H1 (cell line): ENCODE measurements at regions not wholly inside any gene's neighbourhood (a gene's known extent, or its start where the extent isn't known, plus 50 kb on each side); places are given as distances from the start of the nearest gene placed in this dataset.

Experiments used
- CBX5 ChIP-seq: fragments of 300-800, 300-1000 bp; sonication (generic); IDR thresholded peaks from 2 replicates; pipeline ENCODE4 v1.7.1; 2016; ENCODE audit warnings: antibody characterized with exemption, low read length, low read depth
- CTCF ChIP-seq, 3 experiments: IDR thresholded peaks; 1 replicate in 2 of 3; 2 replicates in 1 of 3; pipeline versions ENCODE4 v1.5.1 to v1.6.1; 2011; ENCODE audit warnings: low read length in 3 of 3, mild to moderate bottlenecking in 3 of 3, inconsistent platforms in 2 of 3, low read depth in 1 of 3, moderate library complexity in 1 of 3; ENCODE audit not compliant: insufficient read depth in 1 of 3; ENCODE audit errors: control extremely low read depth in 1 of 3
- EGR1 ChIP-seq: IDR thresholded peaks from 2 replicates; pipeline ENCODE4 v1.6.1; 2011; ENCODE audit warnings: low read depth, low read length, borderline replicate concordance
- KDM1A ChIP-seq: fragments of 200-600, 300-600 bp; sonication (generic); IDR thresholded peaks from 2 replicates; pipeline ENCODE4 v1.7.1; 2016; ENCODE audit warnings: mild to moderate bottlenecking, low read length, borderline replicate concordance
- MAFK ChIP-seq: IDR thresholded peaks from 2 replicates; pipeline ENCODE4 v1.6.1; 2012; ENCODE audit warnings: low read depth, mild to moderate bottlenecking, improper control_type of control experiment, low read length
- POLR2A ChIP-seq, 2 experiments: IDR thresholded peaks; 1 replicate in 1 of 2; 2 replicates in 1 of 2; pipeline ENCODE4 v1.6.1; 2011; ENCODE audit warnings: low read depth in 2 of 2, low read length in 2 of 2, mild to moderate bottlenecking in 2 of 2; ENCODE audit errors: control extremely low read depth in 1 of 2
- RNF2 ChIP-seq: fragments of 200-900, 300-1000 bp; sonication (generic); IDR thresholded peaks from 2 replicates; pipeline ENCODE4 v1.7.1; 2016; ENCODE audit warnings: borderline replicate concordance, low read depth, mild to moderate bottlenecking, antibody characterized with exemption, low read length; ENCODE audit not compliant: poor library complexity, severe bottlenecking; ENCODE audit errors: missing control alignments
- TCF12 ChIP-seq: IDR thresholded peaks from 2 replicates; pipeline ENCODE4 v1.6.1; 2011; ENCODE audit warnings: low read depth, mild to moderate bottlenecking, low read length
- TF ChIP-seq, protein P1 (sequence below): IDR thresholded peaks from 2 replicates; pipeline ENCODE4 v1.6.1; 2012; ENCODE audit warnings: inconsistent platforms

- TF ChIP-seq RNF2 (no peak), CTCF (IDR thresholded peaks at IDR 0.05; ENCODE audit: control extremely low read depth in 1 of 3, insufficient read depth in 1 of 3, low read depth in 1 of 3, low read length in 3 of 3) (no peak), CBX5 (no peak), TCF12 (no peak), KDM1A (no peak), POLR2A (IDR thresholded peaks at IDR 0.05; ENCODE audit: control extremely low read depth in 1 of 2, low read depth in 2 of 2, low read length in 2 of 2) (no peak), EGR1 (no peak), MAFK (no peak)
- TF ChIP-seq, protein P1, sequence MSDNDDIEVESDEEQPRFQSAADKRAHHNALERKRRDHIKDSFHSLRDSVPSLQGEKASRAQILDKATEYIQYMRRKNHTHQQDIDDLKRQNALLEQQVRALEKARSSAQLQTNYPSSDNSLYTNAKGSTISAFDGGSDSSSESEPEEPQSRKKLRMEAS = no peak
Measured at GRCh38 chr12:32949815-32950214, 53.2 kb upstream of the PKP2 start.
